SK-N-SH (cell line): ENCODE measurements at regions not wholly inside any gene's neighbourhood (a gene's known extent, or its start where the extent isn't known, plus 50 kb on each side); places are given as distances from the start of the nearest gene placed in this dataset.

Experiments used
- CTCF ChIA-PET: fragments of 300-600, 350-600 bp; formaldehyde crosslinking; extraction: SDS; loops from one replicate; lab custom pipeline; 2021; lab: Yijun Ruan, JAX
- POLR2A ChIA-PET: fragments of 350-600 bp; sonication (Branson Sonifier 250); formaldehyde crosslinking; extraction: SDS; loops from one replicate; lab custom pipeline; 2020; ENCODE audit warnings: antibody characterized with exemption, inconsistent platforms; lab: Yijun Ruan, JAX
- DNase-seq: peaks from one replicate; pipeline ENCODE4 v3.0.0; 2012
- H2AFZ ChIP-seq: fragments of 200-600 bp; sonication (generic); 2 replicates; pipeline ENCODE4 v1.8.1; 2016; ENCODE audit warnings: antibody characterized with exemption, mild to moderate bottlenecking, low read depth
- H3F3A ChIP-seq: fragments of 200-600 bp; sonication (generic); replicated peaks from 2 replicates; pipeline ENCODE3; 2016; ENCODE audit warnings: antibody characterized with exemption, mild to moderate bottlenecking; ENCODE audit not compliant: insufficient read depth
- H3K27ac ChIP-seq, 2 experiments: fragments of 200-500 bp in 1 of 2; fragments of 200-600 bp in 1 of 2; sonication (Bioruptor generic) in 1 of 2; sonication (generic), shearing (Covaris generic) in 1 of 2; 2 replicates each; pipeline versions ENCODE4 v1.5.1 to v1.6.1; 2014 to 2016; ENCODE audit warnings: low read depth in 2 of 2, inconsistent platforms in 1 of 2, low read length in 1 of 2, mild to moderate bottlenecking in 1 of 2, mixed read lengths in 1 of 2
- H3K27me3 ChIP-seq: fragments of 200-600 bp; sonication (generic), shearing (Covaris generic); 2 replicates; pipeline ENCODE4 v1.6.1; 2016; ENCODE audit warnings: mixed run types; ENCODE audit not compliant: insufficient read depth
- H3K36me3 ChIP-seq, 2 experiments: fragments of 200-500 bp in 1 of 2; fragments of 200-600 bp in 1 of 2; sonication (Bioruptor generic) in 1 of 2; sonication (generic) in 1 of 2; replicated peaks in 1 of 2; 2 replicates each; pipeline versions ENCODE3 to v1.5.1; 2014 to 2016; ENCODE audit warnings: low read length in 1 of 2, mild to moderate bottlenecking in 1 of 2; ENCODE audit not compliant: insufficient read depth in 2 of 2, control insufficient read depth in 1 of 2
- H3K4me1 ChIP-seq, 2 experiments: fragments of 200-500 bp in 1 of 2; fragments of 200-600 bp in 1 of 2; sonication (Bioruptor generic) in 1 of 2; sonication (generic), shearing (Covaris generic) in 1 of 2; 2 replicates each; pipeline versions ENCODE4 v1.5.1 to v1.6.1; 2014 to 2016; ENCODE audit warnings: low read depth in 1 of 2, low read length in 1 of 2, mixed run types in 1 of 2; ENCODE audit not compliant: insufficient read depth in 2 of 2, control insufficient read depth in 1 of 2
- H3K4me2 ChIP-seq: fragments of 200-600 bp; sonication (generic), shearing (Covaris generic); 2 replicates; pipeline ENCODE4 v1.6.1; 2017; ENCODE audit warnings: mixed run types
- H3K4me3 ChIP-seq, 2 experiments: fragments of 200-500 bp in 1 of 2; fragments of 200-600 bp in 1 of 2; sonication (Bioruptor generic) in 1 of 2; sonication (generic), shearing (Covaris generic) in 1 of 2; 2 replicates each; pipeline versions ENCODE4 v1.5.1 to v1.8.1; 2014 to 2016; ENCODE audit warnings: low read depth in 2 of 2, inconsistent platforms in 1 of 2, low read length in 1 of 2, mild to moderate bottlenecking in 1 of 2, mixed read lengths in 1 of 2, moderate library complexity in 1 of 2
- H3K79me2 ChIP-seq: fragments of 200-600 bp; sonication (generic); 2 replicates; pipeline ENCODE4 v1.8.1; 2017; ENCODE audit warnings: mild to moderate bottlenecking; ENCODE audit not compliant: insufficient read depth
- H3K9ac ChIP-seq: fragments of 200-600 bp; sonication (generic); 2 replicates; pipeline ENCODE4 v1.6.1; 2017; ENCODE audit warnings: mixed run types
- H3K9me2 ChIP-seq: fragments of 200-600 bp; sonication (generic); 2 replicates; pipeline ENCODE4 v1.6.1; 2017; ENCODE audit warnings: mixed run types
- H3K9me3 ChIP-seq: fragments of 200-600 bp; sonication (generic); 2 replicates; pipeline ENCODE4 v1.6.1; 2017; ENCODE audit warnings: mixed run types, mild to moderate bottlenecking, moderate library complexity
- H4K20me1 ChIP-seq: fragments of 200-600 bp; sonication (generic); 2 replicates; pipeline ENCODE4 v1.6.1; 2017; ENCODE audit warnings: mild to moderate bottlenecking, mixed run types; ENCODE audit not compliant: insufficient read depth
- EP300 ChIP-seq, 2 experiments: IDR thresholded peaks; 2 replicates each; pipeline versions ENCODE4 v1.4.0 to v1.6.1; 2012; ENCODE audit warnings: borderline replicate concordance in 1 of 2, low read depth in 1 of 2, low read length in 1 of 2
- FOSL2 ChIP-seq: IDR thresholded peaks from 2 replicates; pipeline ENCODE4 v1.4.0; 2012; ENCODE audit warnings: low read depth, mild to moderate bottlenecking, moderate library complexity, borderline replicate concordance
- FOXM1 ChIP-seq: IDR thresholded peaks from 2 replicates; pipeline ENCODE4 v1.4.0; 2012; ENCODE audit warnings: low read depth, mild to moderate bottlenecking
- GABPA ChIP-seq: IDR thresholded peaks from 2 replicates; pipeline ENCODE4 v1.4.0; 2012; ENCODE audit warnings: low read depth, mild to moderate bottlenecking
- GATA2 ChIP-seq: sonication (generic); formaldehyde crosslinking; IDR thresholded peaks from 2 replicates; pipeline ENCODE4 v1.5.0; 2020; ENCODE audit warnings: mild to moderate bottlenecking, missing genetic modification reagents
- JUND ChIP-seq: IDR thresholded peaks from 2 replicates; pipeline ENCODE4 v1.4.0; 2012
- MXI1 ChIP-seq: IDR thresholded peaks from 2 replicates; pipeline ENCODE4 v1.6.1; 2012; ENCODE audit warnings: mild to moderate bottlenecking, low read depth, low read length, improper control_type of control experiment
- NFIC ChIP-seq: IDR thresholded peaks from 2 replicates; pipeline ENCODE4 v1.4.0; 2012; ENCODE audit warnings: borderline replicate concordance
- RAD21 ChIP-seq: IDR thresholded peaks from 2 replicates; pipeline ENCODE4 v1.6.1; 2012; ENCODE audit warnings: mild to moderate bottlenecking, low read length
- RFX5 ChIP-seq: IDR thresholded peaks from 2 replicates; pipeline ENCODE4 v1.6.1; 2012; ENCODE audit warnings: mild to moderate bottlenecking, improper control_type of control experiment, low read length
- SIN3A ChIP-seq: IDR thresholded peaks from 2 replicates; pipeline ENCODE4 v1.6.1; 2012; ENCODE audit warnings: low read depth, mild to moderate bottlenecking, low read length, moderate library complexity, borderline replicate concordance
- SMC3 ChIP-seq: IDR thresholded peaks from 2 replicates; pipeline ENCODE4 v1.6.1; 2012; ENCODE audit warnings: low read depth, low read length, improper control_type of control experiment
- TAF1 ChIP-seq: IDR thresholded peaks from 2 replicates; pipeline ENCODE4 v1.6.1; 2012; ENCODE audit warnings: low read depth, mild to moderate bottlenecking, low read length, moderate library complexity, borderline replicate concordance
- WGBS: methylation state at CpG from one replicate; pipeline ENCODE4 v1.1.6; 2017; ENCODE audit warnings: low lambda C conversion rate; 5-methylcytosine and 5-hydroxymethylcytosine counted together
- TF ChIP-seq, protein P1 (sequence below): fragments of 150-350 bp; IDR thresholded peaks from 2 replicates; pipeline ENCODE4 v1.6.1; 2017; ENCODE audit warnings: antibody characterized with exemption, low read length, low read depth, borderline replicate concordance
- TF ChIP-seq, protein P2 (sequence below): IDR thresholded peaks from 2 replicates; pipeline ENCODE4 v1.4.0; 2012; ENCODE audit warnings: low read depth, borderline replicate concordance
- TF ChIP-seq, protein P3 (sequence below): IDR thresholded peaks from 2 replicates; pipeline ENCODE4 v1.4.0; 2012; ENCODE audit warnings: low read depth
- TF ChIP-seq, protein P4 (sequence below): IDR thresholded peaks from 2 replicates; pipeline ENCODE4 v1.4.0; 2012; ENCODE audit warnings: low read depth, borderline replicate concordance
- TF ChIP-seq, protein P5 (sequence below): IDR thresholded peaks from 2 replicates; pipeline ENCODE4; 2012

DNA sequence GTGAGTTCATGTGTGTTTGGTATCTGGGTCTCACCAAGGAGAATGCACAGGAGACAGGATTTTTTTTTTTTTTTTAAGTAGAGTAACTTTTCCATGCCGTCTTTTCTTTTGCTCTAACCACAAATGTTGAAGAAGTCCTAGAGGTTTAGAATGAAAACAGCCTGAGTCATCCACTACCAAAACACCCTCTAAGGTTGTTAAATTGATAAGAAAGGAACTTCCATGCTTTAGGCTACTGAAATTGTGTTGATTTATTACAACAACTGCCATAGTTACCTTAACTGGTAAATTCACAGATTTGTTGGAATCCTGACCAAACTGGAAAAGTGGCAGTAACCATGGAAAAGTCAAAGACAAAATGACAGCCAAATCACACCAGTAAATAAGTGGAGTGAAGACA, 375.6 kb downstream of the AMY1C start:
- H3K4me3 ChIP-seq: no peak overlapping the region
- no peaks in the 10 kb centered on the region for H3F3A ChIP-seq
- no peaks in the 10 kb centered on the region for H3K9me2 ChIP-seq
- TF ChIP-seq, protein P1, sequence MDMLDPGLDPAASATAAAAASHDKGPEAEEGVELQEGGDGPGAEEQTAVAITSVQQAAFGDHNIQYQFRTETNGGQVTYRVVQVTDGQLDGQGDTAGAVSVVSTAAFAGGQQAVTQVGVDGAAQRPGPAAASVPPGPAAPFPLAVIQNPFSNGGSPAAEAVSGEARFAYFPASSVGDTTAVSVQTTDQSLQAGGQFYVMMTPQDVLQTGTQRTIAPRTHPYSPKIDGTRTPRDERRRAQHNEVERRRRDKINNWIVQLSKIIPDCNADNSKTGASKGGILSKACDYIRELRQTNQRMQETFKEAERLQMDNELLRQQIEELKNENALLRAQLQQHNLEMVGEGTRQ: no peak
- TF ChIP-seq TAF1 (no peak), RFX5 (no peak)
- no peak overlapping the region for H3K9ac ChIP-seq
- 0 out of 2 replicates have a peak, but pooled peaks cover 3% of the 10 kb centered on the region for H4K20me1 ChIP-seq
- no peaks in the 10 kb centered on the region for H3K36me3 ChIP-seq
- CTCF ChIA-PET: interaction anchor here (0.6 kb wide), 1 partner anchor 107 kb away, joined by 3 read pairs; no protein-coding TSS in a partner anchor
- peaks cover 0 to 2% of the 10 kb centered on the region in 2 experiments; a peak in 1 of 4 replicates for H3K4me1 ChIP-seq
- POLR2A ChIA-PET: no interaction called here
- H2AFZ ChIP-seq: no peak overlapping the region
- no peaks in the 10 kb centered on the region for H3K27me3 ChIP-seq
- no peak for DNase-seq
- no peaks in the 10 kb centered on the region for H3K79me2 ChIP-seq
- no peak overlapping the region for H3K27ac ChIP-seq
- no peaks in the 10 kb centered on the region for H3K9me3 ChIP-seq
- no peak overlapping the region for H3K4me2 ChIP-seq
- WGBS: 17% methylated on average over 1 of the region's 1 CpG

DNA sequence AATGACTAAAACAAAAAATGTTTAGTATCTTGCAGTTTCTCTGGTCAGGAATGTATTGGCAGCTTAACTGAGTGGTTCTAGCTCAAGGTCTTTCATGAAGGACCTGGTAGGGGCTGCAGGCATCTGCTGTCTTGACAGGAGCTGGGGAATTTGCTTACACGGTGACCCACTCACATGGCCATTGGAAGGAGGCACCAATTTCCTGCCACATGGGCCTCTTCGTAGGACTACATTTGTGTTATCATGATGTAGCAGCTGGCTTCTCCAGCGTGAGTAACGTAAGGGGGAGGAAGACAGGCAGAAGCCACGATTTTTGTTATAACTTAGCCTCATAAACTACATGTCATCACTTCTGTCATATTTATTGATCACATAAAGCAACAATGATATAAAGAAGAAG, 376.3 kb downstream of the AMY1C start:
- CTCF ChIA-PET: interaction anchor here (0.6 kb wide), 1 partner anchor 107 kb away, joined by 3 read pairs; no protein-coding TSS in a partner anchor
- H3K9me2 ChIP-seq: no peaks in the 10 kb centered on the region
- H3K4me3 ChIP-seq: no peak overlapping the region
- H3K27me3 ChIP-seq: no peaks in the 10 kb centered on the region
- DNase-seq: no peak
- H3K79me2 ChIP-seq: no peaks in the 10 kb centered on the region
- H3K36me3 ChIP-seq: no peaks in the 10 kb centered on the region
- TF ChIP-seq JUND (no peak), EP300 (IDR thresholded peaks at IDR 0.05; ENCODE audit: borderline replicate concordance in 1 of 2, low read depth in 1 of 2, low read length in 1 of 2) (no peak), SIN3A (no peak), TAF1 (no peak), FOSL2 (no peak), FOXM1 (no peak), SMC3 (no peak), NFIC (no peak), GABPA (no peak), GATA2 (CRISPR knock-in tag) (no peak), RAD21 (no peak), MXI1 (no peak)
- TF ChIP-seq, protein P2, sequence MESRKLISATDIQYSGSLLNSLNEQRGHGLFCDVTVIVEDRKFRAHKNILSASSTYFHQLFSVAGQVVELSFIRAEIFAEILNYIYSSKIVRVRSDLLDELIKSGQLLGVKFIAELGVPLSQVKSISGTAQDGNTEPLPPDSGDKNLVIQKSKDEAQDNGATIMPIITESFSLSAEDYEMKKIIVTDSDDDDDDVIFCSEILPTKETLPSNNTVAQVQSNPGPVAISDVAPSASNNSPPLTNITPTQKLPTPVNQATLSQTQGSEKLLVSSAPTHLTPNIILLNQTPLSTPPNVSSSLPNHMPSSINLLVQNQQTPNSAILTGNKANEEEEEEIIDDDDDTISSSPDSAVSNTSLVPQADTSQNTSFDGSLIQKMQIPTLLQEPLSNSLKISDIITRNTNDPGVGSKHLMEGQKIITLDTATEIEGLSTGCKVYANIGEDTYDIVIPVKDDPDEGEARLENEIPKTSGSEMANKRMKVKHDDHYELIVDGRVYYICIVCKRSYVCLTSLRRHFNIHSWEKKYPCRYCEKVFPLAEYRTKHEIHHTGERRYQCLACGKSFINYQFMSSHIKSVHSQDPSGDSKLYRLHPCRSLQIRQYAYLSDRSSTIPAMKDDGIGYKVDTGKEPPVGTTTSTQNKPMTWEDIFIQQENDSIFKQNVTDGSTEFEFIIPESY: no peak
- TF ChIP-seq, protein P3, sequence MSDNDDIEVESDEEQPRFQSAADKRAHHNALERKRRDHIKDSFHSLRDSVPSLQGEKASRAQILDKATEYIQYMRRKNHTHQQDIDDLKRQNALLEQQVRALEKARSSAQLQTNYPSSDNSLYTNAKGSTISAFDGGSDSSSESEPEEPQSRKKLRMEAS: no peak
- TF ChIP-seq, protein P4, sequence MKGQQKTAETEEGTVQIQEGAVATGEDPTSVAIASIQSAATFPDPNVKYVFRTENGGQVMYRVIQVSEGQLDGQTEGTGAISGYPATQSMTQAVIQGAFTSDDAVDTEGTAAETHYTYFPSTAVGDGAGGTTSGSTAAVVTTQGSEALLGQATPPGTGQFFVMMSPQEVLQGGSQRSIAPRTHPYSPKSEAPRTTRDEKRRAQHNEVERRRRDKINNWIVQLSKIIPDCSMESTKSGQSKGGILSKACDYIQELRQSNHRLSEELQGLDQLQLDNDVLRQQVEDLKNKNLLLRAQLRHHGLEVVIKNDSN: no peak
- TF ChIP-seq, protein P5, sequence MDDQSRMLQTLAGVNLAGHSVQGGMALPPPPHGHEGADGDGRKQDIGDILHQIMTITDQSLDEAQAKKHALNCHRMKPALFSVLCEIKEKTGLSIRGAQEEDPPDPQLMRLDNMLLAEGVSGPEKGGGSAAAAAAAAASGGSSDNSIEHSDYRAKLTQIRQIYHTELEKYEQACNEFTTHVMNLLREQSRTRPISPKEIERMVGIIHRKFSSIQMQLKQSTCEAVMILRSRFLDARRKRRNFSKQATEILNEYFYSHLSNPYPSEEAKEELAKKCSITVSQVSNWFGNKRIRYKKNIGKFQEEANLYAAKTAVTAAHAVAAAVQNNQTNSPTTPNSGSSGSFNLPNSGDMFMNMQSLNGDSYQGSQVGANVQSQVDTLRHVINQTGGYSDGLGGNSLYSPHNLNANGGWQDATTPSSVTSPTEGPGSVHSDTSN: no peak
- 0 out of 2 replicates have a peak, but pooled peaks cover 3% of the 10 kb centered on the region for H4K20me1 ChIP-seq
- no peaks in the 10 kb centered on the region for H3F3A ChIP-seq
- no peaks in the 10 kb centered on the region for H3K9me3 ChIP-seq
- H3K27ac ChIP-seq: no peak overlapping the region
- no peak overlapping the region for H2AFZ ChIP-seq
- 34% methylated on average over 5 of the region's 5 CpGs for WGBS
- H3K9ac ChIP-seq: no peak overlapping the region
- H3K4me2 ChIP-seq: no peak overlapping the region
- H3K4me1 ChIP-seq: peaks cover 0 to 2% of the 10 kb centered on the region in 2 experiments; a peak in 1 of 4 replicates
- POLR2A ChIA-PET: no interaction called here
